ENCODE measurements at regions not wholly inside any gene's neighbourhood (a gene's known extent, or its start where the extent isn't known, plus 50 kb on each side); places are given as distances from the start of the nearest gene placed in this dataset.

GRCh38 chr5:120789918-120790317 is 325.8 kb downstream of the PRR16 start:
- no peak overlapping the region for H3K4me3 ChIP-seq (ENCODE audit: low read depth, low read length)

GRCh38 chr5:120790339-120790738 is 326.2 kb downstream of the PRR16 start:
- no peak for DNase-seq (ENCODE audit: low read depth, low spot score)
- TF ChIP-seq CTCF (IDR thresholded peaks at IDR 0.05; ENCODE audit: low read depth, low read length): no peak
- no peak overlapping the region for H3K4me3 ChIP-seq (ENCODE audit: low read depth, low read length)
- in situ Hi-C loops (cut with HindIII; ENCODE audit: low sequenced_read_pairs): no loop called here

More at GRCh38 chr5:120789918-120790317, 325.8 kb downstream of the PRR16 start:
- TF ChIP-seq CTCF (IDR thresholded peaks at IDR 0.05; ENCODE audit: low read depth, low read length): no peak
- in situ Hi-C loops (cut with HindIII; ENCODE audit: low sequenced_read_pairs): no loop called here
- DNase-seq (ENCODE audit: low read depth, low spot score): no peak

- in situ Hi-C loops (cut with HindIII; ENCODE audit: low sequenced_read_pairs): no loop called here
- TF ChIP-seq CTCF (IDR thresholded peaks at IDR 0.05; ENCODE audit: low read depth, low read length): no peak
Observed at GRCh38 chr5:120792477-120792876, 328.4 kb downstream of the PRR16 start.

GRCh38 chr5:120794121-120794520 is 330.0 kb downstream of the PRR16 start:
- in situ Hi-C loops (cut with HindIII; ENCODE audit: low sequenced_read_pairs): no loop called here
- peak; percentile 22 for DNase-seq (ENCODE audit: low read depth, low spot score)
- no peak for TF ChIP-seq CTCF (IDR thresholded peaks at IDR 0.05; ENCODE audit: low read depth, low read length)
- H3K4me3 ChIP-seq (ENCODE audit: low read depth, low read length): no peak overlapping the region

More at GRCh38 chr5:120792477-120792876, 328.4 kb downstream of the PRR16 start:
- no peak for DNase-seq (ENCODE audit: low read depth, low spot score)
- H3K4me3 ChIP-seq (ENCODE audit: low read depth, low read length): no peak overlapping the region

GRCh38 chr5:120803282-120803681 is 339.2 kb downstream of the PRR16 start:
- H3K4me3 ChIP-seq (ENCODE audit: low read depth, low read length): peak overlapping the region; percentile 8
- in situ Hi-C loops (cut with HindIII; ENCODE audit: low sequenced_read_pairs): no loop called here
- peak; percentile 49 for DNase-seq (ENCODE audit: low read depth, low spot score)
- TF ChIP-seq CTCF (IDR thresholded peaks at IDR 0.05; ENCODE audit: low read depth, low read length): no peak

- H3K4me3 ChIP-seq (ENCODE audit: low read depth, low read length): no peak overlapping the region
- TF ChIP-seq CTCF (IDR thresholded peaks at IDR 0.05; ENCODE audit: low read depth, low read length): no peak
- in situ Hi-C loops (cut with HindIII; ENCODE audit: low sequenced_read_pairs): no loop called here
- DNase-seq (ENCODE audit: low read depth, low spot score): no peak
Observed at GRCh38 chr5:120805131-120805530, 341.0 kb downstream of the PRR16 start.

GRCh38 chr5:120806202-120806601 is 342.1 kb downstream of the PRR16 start:
- peak; percentile 28 for DNase-seq (ENCODE audit: low read depth, low spot score)
- in situ Hi-C loops (cut with HindIII; ENCODE audit: low sequenced_read_pairs): no loop called here

More at GRCh38 chr5:120806202-120806601, 342.1 kb downstream of the PRR16 start:
- TF ChIP-seq CTCF (IDR thresholded peaks at IDR 0.05; ENCODE audit: low read depth, low read length): no peak
- H3K4me3 ChIP-seq (ENCODE audit: low read depth, low read length): no peak overlapping the region

All from astrocyte of the spinal cord (primary cell).